CD4-positive, alpha-beta T cell treated with Interleukin-10 for 1 hour (primary cell): ENCODE measurements at regions not wholly inside any gene's neighbourhood (a gene's known extent, or its start where the extent isn't known, plus 50 kb on each side); places are given as distances from the start of the nearest gene placed in this dataset.

ENCODE experiments used
- DNase-seq: peaks from one replicate; pipeline ENCODE4 v3.0.0-alpha.2; 2020

GRCh38 chr6:6900569-6901204 is 207.1 kb upstream of the RREB1 start:
- no peak for DNase-seq

GRCh38 chr6:6901205-6901719 is 206.5 kb upstream of the RREB1 start:
- DNase-seq: no peak

GRCh38 chr6:6901945-6902344 is 205.8 kb upstream of the RREB1 start:
- no peak for DNase-seq

- no peak for DNase-seq
Measured at GRCh38 chr6:6905961-6906518, 201.7 kb upstream of the RREB1 start.

GRCh38 chr6:6906570-6907213 is 201.1 kb upstream of the RREB1 start:
- DNase-seq: no peak

- no peak for DNase-seq
Measured at GRCh38 chr6:6907286-6907685, 200.5 kb upstream of the RREB1 start.

- DNase-seq: no peak
Measured at GRCh38 chr6:6908121-6908520, 199.6 kb upstream of the RREB1 start.

- no peak for DNase-seq
Measured at GRCh38 chr6:6909111-6909510, 198.7 kb upstream of the RREB1 start.

GRCh38 chr6:6910734-6911295 is 196.9 kb upstream of the RREB1 start:
- no peak for DNase-seq

GRCh38 chr6:6911391-6911790 is 196.4 kb upstream of the RREB1 start:
- no peak for DNase-seq

GRCh38 chr6:6912817-6913744 is 194.7 kb upstream of the RREB1 start:
- DNase-seq: no peak

GRCh38 chr6:6915219-6915618 is 192.5 kb upstream of the RREB1 start:
- DNase-seq: no peak

GRCh38 chr6:6915813-6916547 is 191.8 kb upstream of the RREB1 start:
- no peak for DNase-seq

GRCh38 chr6:6916598-6916997 is 191.2 kb upstream of the RREB1 start:
- no peak for DNase-seq

- DNase-seq: no peak
Measured at GRCh38 chr6:6918216-6918983, 189.4 kb upstream of the RREB1 start.

GRCh38 chr6:6919173-6919572 is 188.6 kb upstream of the RREB1 start:
- no peak for DNase-seq

GRCh38 chr6:6920114-6920986 is 187.4 kb upstream of the RREB1 start:
- DNase-seq: no peak

- DNase-seq: no peak
Measured at GRCh38 chr6:6920987-6921313, 186.8 kb upstream of the RREB1 start.

- DNase-seq: no peak
Measured at GRCh38 chr6:6922166-6922565, 185.6 kb upstream of the RREB1 start.

- no peak for DNase-seq
Measured at GRCh38 chr6:6923605-6924004, 184.2 kb upstream of the RREB1 start.

GRCh38 chr6:6924708-6925107 is 183.1 kb upstream of the RREB1 start:
- DNase-seq: no peak
